H1 (cell line): ENCODE measurements at regions not wholly inside any gene's neighbourhood (a gene's known extent, or its start where the extent isn't known, plus 50 kb on each side); places are given as distances from the start of the nearest gene placed in this dataset.

Source experiments
- CHD2 ChIP-seq: IDR thresholded peaks from 2 replicates; pipeline ENCODE4 v1.6.1; 2012; ENCODE audit warnings: low read length, improper control_type of control experiment
- CTCF ChIP-seq, 3 experiments: IDR thresholded peaks; 1 replicate in 2 of 3; 2 replicates in 1 of 3; pipeline versions ENCODE4 v1.5.1 to v1.6.1; 2011; ENCODE audit warnings: low read length in 3 of 3, mild to moderate bottlenecking in 3 of 3, inconsistent platforms in 2 of 3, low read depth in 1 of 3, moderate library complexity in 1 of 3; ENCODE audit not compliant: insufficient read depth in 1 of 3; ENCODE audit errors: control extremely low read depth in 1 of 3
- HDAC2 ChIP-seq, 2 experiments: fragments of 300-600 bp in 1 of 2; sonication (generic) in 1 of 2; IDR thresholded peaks; 2 replicates each; pipeline ENCODE4 v1.6.1; 2011 to 2012; ENCODE audit warnings: low read depth in 2 of 2, low read length in 2 of 2, mild to moderate bottlenecking in 2 of 2, moderate library complexity in 2 of 2, borderline replicate concordance in 1 of 2, inconsistent platforms in 1 of 2
- HDAC6 ChIP-seq: IDR thresholded peaks from one replicate; pipeline ENCODE4 v1.7.1; 2012; ENCODE audit warnings: low read depth, mild to moderate bottlenecking, inconsistent platforms, low read length, moderate library complexity
- MAFK ChIP-seq: IDR thresholded peaks from 2 replicates; pipeline ENCODE4 v1.6.1; 2012; ENCODE audit warnings: low read depth, mild to moderate bottlenecking, improper control_type of control experiment, low read length
- POLR2A ChIP-seq, 2 experiments: IDR thresholded peaks; 1 replicate in 1 of 2; 2 replicates in 1 of 2; pipeline ENCODE4 v1.6.1; 2011; ENCODE audit warnings: low read depth in 2 of 2, low read length in 2 of 2, mild to moderate bottlenecking in 2 of 2; ENCODE audit errors: control extremely low read depth in 1 of 2
- SP1 ChIP-seq: IDR thresholded peaks from 2 replicates; pipeline ENCODE4 v1.6.1; 2011; ENCODE audit warnings: low read depth, low read length
- TAF7 ChIP-seq: optimal IDR thresholded peaks from 2 replicates; pipeline ENCODE3; 2011; ENCODE audit warnings: low read depth, mild to moderate bottlenecking, inconsistent platforms, low read length, moderate library complexity, borderline replicate concordance
- TCF12 ChIP-seq: IDR thresholded peaks from 2 replicates; pipeline ENCODE4 v1.6.1; 2011; ENCODE audit warnings: low read depth, mild to moderate bottlenecking, low read length
- USF2 ChIP-seq: IDR thresholded peaks from 2 replicates; pipeline ENCODE4 v1.6.1; 2011; ENCODE audit warnings: low read length, improper control_type of control experiment

DNA sequence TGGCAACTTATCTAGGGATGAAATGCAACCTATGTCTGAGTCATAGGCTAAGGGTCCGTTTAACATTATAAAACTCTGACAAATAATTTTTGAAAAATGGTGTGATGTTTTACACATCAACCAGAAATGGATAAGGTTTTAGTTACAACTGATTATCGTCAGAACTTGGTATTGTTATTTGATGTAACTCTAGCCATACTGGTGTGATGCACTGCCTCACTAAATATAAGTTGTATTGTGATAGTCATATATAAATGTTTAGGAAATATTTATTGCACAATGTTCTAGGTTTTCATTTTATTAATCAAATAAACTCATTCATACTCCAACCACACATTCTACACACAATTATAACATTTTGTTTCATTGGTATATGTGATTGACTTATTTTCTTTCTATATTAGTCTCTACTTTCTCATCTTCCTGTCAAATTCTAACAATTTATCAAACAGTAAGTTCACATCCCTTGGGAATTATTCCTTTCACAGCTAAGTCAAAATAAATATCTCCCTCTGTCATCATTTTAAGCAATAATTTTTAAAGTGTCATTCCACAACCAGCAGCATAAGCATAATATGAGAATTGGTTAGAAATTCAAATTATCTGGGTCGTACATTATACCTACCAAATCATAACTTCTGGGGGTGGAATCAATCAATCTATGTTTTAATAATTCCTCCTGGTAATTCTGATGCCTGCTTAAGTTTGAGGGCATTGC is 873.9 kb downstream of the SLITRK1 start:
- no peak for TF ChIP-seq CTCF (IDR thresholded peaks at IDR 0.05; ENCODE audit: control extremely low read depth in 1 of 3, insufficient read depth in 1 of 3, low read depth in 1 of 3, low read length in 3 of 3)
- no peak for TF ChIP-seq HDAC6
- TF ChIP-seq MAFK = no peak
- TF ChIP-seq TCF12 = no peak
- no peak for TF ChIP-seq SP1
- no peak for TF ChIP-seq HDAC2 (IDR thresholded peaks at IDR 0.05; ENCODE audit: borderline replicate concordance in 1 of 2, low read depth in 2 of 2, low read length in 2 of 2)
- no peak for TF ChIP-seq USF2
- no peak for TF ChIP-seq CHD2
- TF ChIP-seq POLR2A (IDR thresholded peaks at IDR 0.05; ENCODE audit: control extremely low read depth in 1 of 2, low read depth in 2 of 2, low read length in 2 of 2) = no peak
- no peak for TF ChIP-seq TAF7
